Transverse colon (tissue), 4 donors: ENCODE measurements at regions not wholly inside any gene's neighbourhood (a gene's known extent, or its start where the extent isn't known, plus 50 kb on each side); places are given as distances from the start of the nearest gene placed in this dataset.

Source experiments
- DNase-seq: peaks from one replicate; pipeline ENCODE4 v3.0.0-alpha.2; 2019
- H3K27ac ChIP-seq, 4 donors: fragments of 200-600 bp; sonication (generic); 2 replicates each; pipeline ENCODE4 v1.5.1; 2016 to 2018; ENCODE audit warnings: inconsistent platforms in 4 of 4
- H3K27me3 ChIP-seq: fragments of 200-600 bp; sonication (generic); 2 replicates; pipeline ENCODE4 v1.5.1; 2017; ENCODE audit warnings: inconsistent platforms
- H3K36me3 ChIP-seq, 4 donors: fragments of 200-600 bp; sonication (generic); 2 replicates each; pipeline ENCODE4 v1.5.1; 2017 to 2019; ENCODE audit warnings: inconsistent platforms in 4 of 4
- H3K4me1 ChIP-seq, 4 donors: fragments of 200-600 bp; sonication (generic); 2 replicates each; pipeline ENCODE4 v1.5.1; 2017 to 2020; ENCODE audit warnings: inconsistent platforms in 4 of 4
- H3K4me3 ChIP-seq, 4 donors: fragments of 200-600 bp; sonication (generic); 1 replicate in 1 of 4; 2 replicates in 3 of 4; pipeline versions ENCODE4 v1.5.1 to v1.6.1; 2017 to 2019; ENCODE audit warnings: inconsistent platforms in 4 of 4
- H3K9me3 ChIP-seq, 2 donors: fragments of 200-600 bp; sonication (generic); 2 replicates each; pipeline ENCODE4 v1.5.1; 2017 to 2019; ENCODE audit warnings: inconsistent platforms in 2 of 2
- EP300 ChIP-seq: sonication (generic); formaldehyde crosslinking; IDR thresholded peaks from one replicate; pipeline ENCODE4 v1.6.1; 2017; ENCODE audit warnings: antibody characterized with exemption, low read depth
- POLR2A ChIP-seq: fragments of 450-650 bp; IDR thresholded peaks from one replicate; pipeline ENCODE4 v1.6.1; 2016; ENCODE audit warnings: antibody characterized with exemption, mild to moderate bottlenecking, moderate library complexity
- POLR2AphosphoS5 ChIP-seq, 3 donors: sonication (generic); formaldehyde crosslinking; IDR thresholded peaks; one replicate each; pipeline ENCODE4 v1.6.1; 2016; ENCODE audit warnings: antibody characterized with exemption in 3 of 3
- WGBS, 2 donors: methylation state at CpG; one replicate each; pipeline ENCODE4 v1.1.5; 2018; ENCODE audit warnings: low coverage in 1 of 2; 5-methylcytosine and 5-hydroxymethylcytosine counted together
- in situ Hi-C, 4 donors: fragments of 200-750 bp; cut with MboI; loops; one replicate each; pipeline versions ENCODE4 v1.15.0 to v1.15.1; 2017; ENCODE audit warnings: low sequenced_read_pairs in 3 of 4, low pct_ligation_motif_present in 1 of 4, low pct_unique_long_range_greater_than_20kb in 1 of 4
- intact Hi-C: fragments of 100-400 bp; cut with DNase I; formaldehyde crosslinking; loops from one replicate; pipeline ENCODE4 v1.15.1; 2023; ENCODE audit warnings: low total_unique reads
- TF ChIP-seq, protein P1 (sequence below), 5 experiments: fragments of 200-600 bp in 3 of 5; fragments of 450-650 bp in 2 of 5; sonication (generic) in 3 of 5; IDR thresholded peaks; 1 replicate in 2 of 5; 2 replicates in 3 of 5; pipeline ENCODE4 v1.5.1; 2016 to 2017; ENCODE audit warnings: antibody characterized with exemption in 5 of 5, inconsistent platforms in 3 of 5, mild to moderate bottlenecking in 2 of 5, moderate library complexity in 1 of 5

DNA sequence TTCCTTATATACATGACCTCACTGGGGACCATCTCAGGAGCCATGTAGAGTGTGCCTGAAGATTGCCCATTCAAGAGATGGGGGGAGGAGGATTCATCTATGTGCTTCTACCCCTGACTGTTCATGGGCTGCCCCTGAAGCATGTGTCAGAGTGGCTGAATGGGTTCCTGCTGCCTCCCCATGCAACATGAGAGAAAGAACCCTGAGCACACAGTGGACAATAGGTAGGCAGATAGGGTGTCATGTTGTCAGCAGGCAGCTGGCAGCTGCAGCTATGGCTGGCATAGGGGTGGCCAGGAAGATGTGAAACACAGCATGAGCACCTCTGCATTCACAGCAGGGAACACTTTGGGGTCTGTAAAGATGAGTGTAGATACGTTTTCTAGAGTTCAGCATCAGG lies 208.4 kb upstream of the CNR1 start:
- in situ Hi-C loops = no loop called here
- 29% methylated on average over 1 of the region's 1 CpG; no CpG with 5 or more reads in 1 of the 2 donors for WGBS, 2 donors
- Histone ChIP-seq H3K27ac (no peak overlapping the region), H3K27me3 (no peaks in the 10 kb centered on the region), H3K4me1 (no peaks in the 10 kb centered on the region), H3K9me3 (no peaks in the 10 kb centered on the region), H3K4me3 (no peak overlapping the region), H3K36me3 (no peaks in the 10 kb centered on the region)
- DNase-seq = no peak
- intact Hi-C loops = no loop called here
- TF ChIP-seq, protein P1, sequence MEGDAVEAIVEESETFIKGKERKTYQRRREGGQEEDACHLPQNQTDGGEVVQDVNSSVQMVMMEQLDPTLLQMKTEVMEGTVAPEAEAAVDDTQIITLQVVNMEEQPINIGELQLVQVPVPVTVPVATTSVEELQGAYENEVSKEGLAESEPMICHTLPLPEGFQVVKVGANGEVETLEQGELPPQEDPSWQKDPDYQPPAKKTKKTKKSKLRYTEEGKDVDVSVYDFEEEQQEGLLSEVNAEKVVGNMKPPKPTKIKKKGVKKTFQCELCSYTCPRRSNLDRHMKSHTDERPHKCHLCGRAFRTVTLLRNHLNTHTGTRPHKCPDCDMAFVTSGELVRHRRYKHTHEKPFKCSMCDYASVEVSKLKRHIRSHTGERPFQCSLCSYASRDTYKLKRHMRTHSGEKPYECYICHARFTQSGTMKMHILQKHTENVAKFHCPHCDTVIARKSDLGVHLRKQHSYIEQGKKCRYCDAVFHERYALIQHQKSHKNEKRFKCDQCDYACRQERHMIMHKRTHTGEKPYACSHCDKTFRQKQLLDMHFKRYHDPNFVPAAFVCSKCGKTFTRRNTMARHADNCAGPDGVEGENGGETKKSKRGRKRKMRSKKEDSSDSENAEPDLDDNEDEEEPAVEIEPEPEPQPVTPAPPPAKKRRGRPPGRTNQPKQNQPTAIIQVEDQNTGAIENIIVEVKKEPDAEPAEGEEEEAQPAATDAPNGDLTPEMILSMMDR (IDR thresholded peaks at IDR 0.05) = no peak
- no peak for TF ChIP-seq EP300
- no peak for TF ChIP-seq POLR2A
- TF ChIP-seq POLR2AphosphoS5 (IDR thresholded peaks at IDR 0.05) = no peak

DNA sequence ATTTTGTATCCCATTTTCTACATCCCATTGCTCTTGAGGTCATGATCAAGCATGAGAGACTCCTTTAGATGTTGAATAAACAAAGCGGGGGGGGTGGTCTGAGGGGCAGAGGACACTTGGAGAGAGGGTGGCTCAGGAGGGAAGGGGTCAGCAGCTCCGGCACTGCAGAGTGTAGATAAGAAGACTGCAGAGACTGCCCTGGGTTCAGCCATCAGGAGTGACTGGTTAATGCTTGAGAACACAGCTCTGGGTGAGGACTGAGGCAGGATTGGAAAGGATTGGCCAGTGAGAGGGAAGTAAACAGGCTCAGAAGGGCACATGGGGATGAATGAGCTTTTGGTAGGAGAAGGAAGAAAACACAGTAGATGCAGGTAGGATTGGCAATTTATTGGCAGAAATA lies 205.3 kb upstream of the CNR1 start:
- in situ Hi-C loops = no loop called here

DNA sequence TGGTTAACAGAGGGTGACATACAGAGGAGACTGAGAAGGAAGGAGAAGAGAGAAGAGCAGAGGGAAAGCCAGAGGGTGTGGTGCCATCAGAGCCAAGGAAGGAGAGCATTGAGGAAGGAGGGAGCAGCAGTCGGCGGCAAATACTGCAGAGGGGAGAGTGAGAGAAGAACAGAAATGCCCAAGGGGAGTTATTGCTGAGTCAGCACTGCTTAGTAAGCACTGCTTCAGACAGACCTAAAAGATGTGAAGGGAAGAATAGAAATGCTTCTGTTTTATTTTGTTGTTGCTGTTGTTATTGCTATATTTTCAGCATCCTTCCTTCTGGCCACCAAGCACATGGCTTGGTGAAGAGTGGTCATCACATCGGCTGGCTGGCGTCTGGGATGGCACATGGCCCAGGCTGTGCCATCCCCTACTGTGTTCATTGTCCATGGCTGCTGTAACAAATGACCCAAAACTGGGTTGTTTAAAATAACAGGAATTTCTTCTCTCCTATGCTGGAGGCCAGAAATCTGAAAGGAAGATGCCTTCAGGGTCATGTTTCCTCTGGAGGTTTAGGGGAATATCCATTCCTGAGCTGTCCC lies 204.1 kb upstream of the CNR1 start:
- 88 to 95% methylated on average over 2 to 4 of the region's 4 CpGs for WGBS, 2 donors
- Histone ChIP-seq H3K27me3 (no peaks in the 10 kb centered on the region), H3K27ac (no peak overlapping the region), H3K9me3 (no peaks in the 10 kb centered on the region), H3K4me1 (no peaks in the 10 kb centered on the region), H3K4me3 (no peak overlapping the region), H3K36me3 (no peaks in the 10 kb centered on the region)
- intact Hi-C loops (no loop called here), in situ Hi-C loops (no loop called here)
- TF ChIP-seq POLR2A (no peak), POLR2AphosphoS5 (IDR thresholded peaks at IDR 0.05) (no peak), EP300 (no peak)
- TF ChIP-seq, protein P1 (IDR thresholded peaks at IDR 0.05) = no peak
- no peak for DNase-seq

More for the DNA sequence above, 205.3 kb upstream of the CNR1 start:
- Histone ChIP-seq H3K27ac (no peak overlapping the region), H3K9me3 (no peaks in the 10 kb centered on the region), H3K4me3 (no peak overlapping the region), H3K36me3 (no peaks in the 10 kb centered on the region), H3K4me1 (no peaks in the 10 kb centered on the region), H3K27me3 (no peaks in the 10 kb centered on the region)
- TF ChIP-seq POLR2AphosphoS5 (IDR thresholded peaks at IDR 0.05) (no peak), EP300 (no peak), POLR2A (no peak)
- TF ChIP-seq, protein P1 (IDR thresholded peaks at IDR 0.05) = no peak
- no peak for DNase-seq
- intact Hi-C loops = no loop called here
- 37 to 68% methylated on average over 2 of the region's 2 CpGs for WGBS, 2 donors

DNA sequence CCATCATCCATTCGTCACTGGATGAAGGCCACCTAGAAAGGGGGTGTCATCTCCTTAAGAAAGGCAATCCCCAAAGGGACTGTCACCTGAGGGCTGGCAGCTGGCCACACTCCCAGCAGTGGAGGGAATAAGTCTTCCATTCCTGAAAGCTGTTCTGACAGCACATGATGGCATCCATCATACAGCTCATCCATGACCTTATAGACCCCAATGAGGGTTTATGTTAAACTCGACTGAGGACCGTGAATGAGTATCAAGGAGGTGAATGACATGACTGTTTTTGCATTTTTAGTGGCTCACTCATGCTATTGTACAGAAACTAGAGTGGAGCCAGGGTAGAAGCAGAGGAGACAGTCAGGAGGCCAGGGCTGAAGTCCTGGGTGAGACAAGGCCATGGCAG lies 203.1 kb upstream of the CNR1 start:
- no peak overlapping the region for H3K27ac ChIP-seq
- no peaks in the 10 kb centered on the region for H3K27me3 ChIP-seq
- in situ Hi-C loops = no loop called here
- intact Hi-C loops = no loop called here
- DNase-seq = no peak
- no peaks in the 10 kb centered on the region for H3K36me3 ChIP-seq
- H3K9me3 ChIP-seq = no peaks in the 10 kb centered on the region
- no peak for TF ChIP-seq POLR2A
- TF ChIP-seq, protein P1 (IDR thresholded peaks at IDR 0.05) = no peak
- no peak for TF ChIP-seq POLR2AphosphoS5 (IDR thresholded peaks at IDR 0.05)
- TF ChIP-seq EP300 = no peak
- no peaks in the 10 kb centered on the region for H3K4me1 ChIP-seq
- H3K4me3 ChIP-seq = no peak overlapping the region
- 64 to 83% methylated on average over 1 to 3 of the region's 3 CpGs for WGBS, 2 donors
